PFSK-1 (cell line): ENCODE measurements at regions not wholly inside any gene's neighbourhood (a gene's known extent, or its start where the extent isn't known, plus 50 kb on each side); places are given as distances from the start of the nearest gene placed in this dataset.

Experiments
- POLR2AphosphoS5 ChIP-seq: IDR thresholded peaks from 2 replicates; pipeline ENCODE4 v1.6.1; 2012; ENCODE audit warnings: low read depth, mild to moderate bottlenecking, control low read depth, low read length, moderate library complexity
- SIN3A ChIP-seq: IDR thresholded peaks from 2 replicates; pipeline ENCODE4 v1.6.1; 2012; ENCODE audit warnings: mild to moderate bottlenecking, low read length, moderate library complexity, borderline replicate concordance; ENCODE audit not compliant: insufficient read depth

DNA sequence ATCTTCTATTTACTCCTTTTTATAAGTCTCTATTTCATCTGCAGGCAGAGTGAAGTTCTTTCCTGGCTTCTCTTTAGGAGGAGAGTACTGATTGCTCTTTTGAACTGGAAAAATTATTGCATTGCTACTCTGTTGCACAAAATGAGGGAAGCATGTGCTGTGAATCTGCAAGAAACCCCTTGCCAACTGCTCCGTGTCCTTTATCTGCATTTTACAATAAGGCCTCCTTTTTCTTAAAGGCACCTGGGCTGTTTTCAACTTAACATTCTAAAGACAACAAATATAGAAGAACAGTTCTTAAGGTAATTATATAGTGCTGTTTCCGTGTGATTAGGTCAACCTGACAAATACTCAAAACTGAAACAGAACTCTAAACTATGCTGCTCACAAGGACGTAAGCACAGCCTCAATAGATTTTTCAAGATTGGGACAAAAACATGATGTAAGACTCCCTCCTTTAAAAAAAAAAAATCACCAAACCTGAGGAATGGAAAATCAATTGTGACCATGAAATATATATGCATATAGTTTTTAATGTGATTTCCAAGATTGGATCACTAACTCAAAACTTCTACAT, 716.6 kb upstream of the INTU start:
- TF ChIP-seq SIN3A (no peak), POLR2AphosphoS5 (no peak)
